Activated CD8-positive, alpha-beta T cell treated with anti-CD3 and anti-CD28 coated beads, Interleukin-2, amount 10 ng/mL, durations not matched to agents 7 days and 5 days (primary cell): ENCODE measurements at regions not wholly inside any gene's neighbourhood (a gene's known extent, or its start where the extent isn't known, plus 50 kb on each side); places are given as distances from the start of the nearest gene placed in this dataset.

Source experiments
- ATAC-seq: fragments of 150-1000 bp; cut with Tn5 transposase; one replicate; pipeline ENCODE4 v1.10.0; 2021; ENCODE audit warnings: moderate library complexity
- CTCF ChIA-PET: fragments of 350-600 bp; sonication (Branson Sonifier 250); formaldehyde crosslinking; loops from one replicate; lab custom pipeline; 2021; ENCODE audit warnings: antibody characterized with exemption; lab: Charles Lee
- POLR2A ChIA-PET: fragments of 350-600 bp; sonication (Branson Sonifier 250); formaldehyde crosslinking; loops from one replicate; lab custom pipeline; 2021; ENCODE audit warnings: antibody characterized with exemption; lab: Charles Lee
- DNase-seq: peaks from one replicate; pipeline ENCODE4 v3.0.0-alpha.2; 2020
- H3K27ac Mint-ChIP-seq: one replicate; pipeline ENCODE4 v1.8.0; 2021; ENCODE audit warnings: mild to moderate bottlenecking, mixed read lengths
- H3K27me3 Mint-ChIP-seq: one replicate; pipeline ENCODE4 v1.8.0; 2021; ENCODE audit warnings: low read depth, mixed read lengths
- H3K36me3 Mint-ChIP-seq: one replicate; pipeline ENCODE4 v1.8.0; 2021; ENCODE audit warnings: low read depth, mixed read lengths
- H3K4me1 Mint-ChIP-seq: one replicate; pipeline ENCODE4 v1.8.0; 2021; ENCODE audit warnings: low read depth, mixed read lengths
- H3K4me3 Mint-ChIP-seq: one replicate; pipeline ENCODE4 v1.8.0; 2021; ENCODE audit warnings: mild to moderate bottlenecking, mixed read lengths
- H3K9me3 Mint-ChIP-seq: one replicate; pipeline ENCODE4 v1.8.0; 2022; ENCODE audit warnings: mixed read lengths; ENCODE audit not compliant: insufficient read depth

GRCh38 chr11:30165652-30166051 lies 65.2 kb upstream of the FSHB start:
- ChIA-PET CTCF (interaction anchor here (0.9 to 1.7 kb wide), 2 partner anchors 22 to 31 kb away, joined by 4 to 7 read pairs; no protein-coding TSS in a partner anchor), POLR2A (no interaction called here)
- Mint-ChIP-seq H3K27ac (no peak overlapping the region), H3K36me3 (no peaks in the 10 kb centered on the region), H3K4me1 (no peaks in the 10 kb centered on the region), H3K4me3 (no peak overlapping the region), H3K27me3 (peaks cover 3% of the 10 kb centered on the region), H3K9me3 (no peaks in the 10 kb centered on the region)
- DNase-seq = no peak
- no peak for ATAC-seq

GRCh38 chr11:30171661-30172060 lies 59.2 kb upstream of the FSHB start:
- DNase-seq = no peak
- Mint-ChIP-seq H3K36me3 (no peaks in the 10 kb centered on the region), H3K4me1 (no peaks in the 10 kb centered on the region), H3K27me3 (no peaks in the 10 kb centered on the region), H3K27ac (no peak overlapping the region), H3K9me3 (no peaks in the 10 kb centered on the region), H3K4me3 (no peak overlapping the region)
- POLR2A ChIA-PET = no interaction called here
- CTCF ChIA-PET = interaction anchor here (1.0 to 1.3 kb wide), 3 partner anchors 28 to 44 kb away, joined by 3 to 6 read pairs (median 3); no protein-coding TSS in a partner anchor
- no peak for ATAC-seq

GRCh38 chr11:30172158-30172557 lies 58.7 kb upstream of the FSHB start:
- ATAC-seq (no peak), DNase-seq (no peak)
- no peaks in the 10 kb centered on the region for H3K36me3 Mint-ChIP-seq
- no peaks in the 10 kb centered on the region for H3K4me1 Mint-ChIP-seq
- H3K4me3 Mint-ChIP-seq = no peak overlapping the region
- no peaks in the 10 kb centered on the region for H3K9me3 Mint-ChIP-seq
- ChIA-PET POLR2A (no interaction called here), CTCF (interaction anchor here (0.7 to 1.0 kb wide), 2 partner anchors 24 to 44 kb away, joined by 3 read pairs; no protein-coding TSS in a partner anchor)
- H3K27ac Mint-ChIP-seq = no peak overlapping the region
- no peaks in the 10 kb centered on the region for H3K27me3 Mint-ChIP-seq

GRCh38 chr11:30172883-30173311 lies 57.9 kb upstream of the FSHB start:
- H3K4me1 Mint-ChIP-seq = no peaks in the 10 kb centered on the region
- ChIA-PET POLR2A (no interaction called here), CTCF (interaction anchor here (0.7 to 1.0 kb wide), 2 partner anchors 24 to 45 kb away, joined by 3 read pairs; no protein-coding TSS in a partner anchor)
- no peak overlapping the region for H3K27ac Mint-ChIP-seq
- no peaks in the 10 kb centered on the region for H3K27me3 Mint-ChIP-seq
- no peak for DNase-seq
- no peak overlapping the region for H3K4me3 Mint-ChIP-seq
- no peaks in the 10 kb centered on the region for H3K36me3 Mint-ChIP-seq
- H3K9me3 Mint-ChIP-seq = no peaks in the 10 kb centered on the region
- ATAC-seq = no peak

- H3K27ac Mint-ChIP-seq = no peak overlapping the region
- POLR2A ChIA-PET = no interaction called here
- DNase-seq (no peak), ATAC-seq (no peak)
- no peaks in the 10 kb centered on the region for H3K36me3 Mint-ChIP-seq
- no peaks in the 10 kb centered on the region for H3K4me1 Mint-ChIP-seq
- CTCF ChIA-PET = interaction anchor here (1.7 kb wide), 1 partner anchor 31 kb away, joined by 4 read pairs; no protein-coding TSS in a partner anchor
- H3K27me3 Mint-ChIP-seq = no peaks in the 10 kb centered on the region
- H3K9me3 Mint-ChIP-seq = peaks cover 5% of the 10 kb centered on the region
- H3K4me3 Mint-ChIP-seq = no peak overlapping the region
These were observed 56.4 kb upstream of the FSHB start for GRCh38 chr11:30174265-30175020.
